HCT116 (cell line): ENCODE measurements at regions not wholly inside any gene's neighbourhood (a gene's known extent, or its start where the extent isn't known, plus 50 kb on each side); places are given as distances from the start of the nearest gene placed in this dataset.

ENCODE experiments used
- ATAC-seq: fragments of 200-7000 bp; cut with Tn5 transposase; 2 replicates; pipeline ENCODE4 v1.9.1; 2020; ENCODE audit warnings: mild to moderate bottlenecking, moderate library complexity
- BruUV-seq: library from RNA; stranded (reverse); fragments of 400-500 nt; replicated peaks from 2 replicates; lab custom pipeline; 2021; lab: Mats Ljungman, UMichigan
- CTCF ChIA-PET: fragments of 300-600 bp; sonication (Branson Sonifier 250); formaldehyde crosslinking; loops from one replicate; lab custom pipeline; 2021; ENCODE audit warnings: antibody characterized with exemption; lab: Charles Lee
- POLR2A ChIA-PET: fragments of 300-600, 350-600 bp; sonication (Branson Sonifier 250); formaldehyde crosslinking; loops from one replicate; lab custom pipeline; 2021; ENCODE audit warnings: antibody characterized with exemption; lab: Charles Lee
- RAD21 ChIA-PET, 2 experiments: fragments of 300-600 bp; sonication (Branson Sonifier 250); formaldehyde crosslinking; loops; one replicate each; lab custom pipeline; 2023; ENCODE audit warnings: low total read pairs in 2 of 2; ENCODE audit not compliant: uncharacterized antibody in 2 of 2, unreplicated experiment in 2 of 2, low non-redundant PET in 1 of 2; lab: Charles Lee
- DNase-seq: peaks from one replicate; pipeline ENCODE4 v3.0.0-alpha.2; 2010; ENCODE audit warnings: low read depth, low spot score
- H2AFZ ChIP-seq: fragments of 200-600 bp; shearing (Covaris generic), sonication (generic); 2 replicates; pipeline ENCODE4 v1.6.1; 2017; ENCODE audit warnings: low read depth, mixed run types, mixed read lengths, antibody characterized with exemption, low read length; ENCODE audit not compliant: poor library complexity, severe bottlenecking
- H3K27ac ChIP-seq: 2 replicates; pipeline ENCODE4 v1.5.1; 2012; ENCODE audit warnings: low read depth, low read length
- H3K27me3 ChIP-seq: fragments of 200-600 bp; sonication (generic); 2 replicates; pipeline ENCODE4 v1.6.1; 2016; ENCODE audit warnings: mixed run types, low read length, mixed read lengths; ENCODE audit not compliant: insufficient read depth
- H3K36me3 ChIP-seq, 2 experiments: fragments of 200-500 bp in 1 of 2; fragments of 200-600 bp in 1 of 2; sonication (Bioruptor generic) in 1 of 2; sonication (generic) in 1 of 2; 2 replicates each; pipeline versions ENCODE4 v1.5.1 to v1.6.1; 2014 to 2016; ENCODE audit warnings: low read length in 2 of 2, inconsistent platforms in 1 of 2, mixed read lengths in 1 of 2, mixed run types in 1 of 2; ENCODE audit not compliant: insufficient read depth in 2 of 2, control insufficient read depth in 1 of 2
- H3K4me1 ChIP-seq, 2 experiments: fragments of 200-600 bp in 1 of 2; sonication (generic) in 1 of 2; 2 replicates each; pipeline versions ENCODE4 v1.5.1 to v1.6.1; 2012 to 2017; ENCODE audit warnings: low read length in 2 of 2, inconsistent platforms in 1 of 2, mild to moderate bottlenecking in 1 of 2, mixed read lengths in 1 of 2, mixed run types in 1 of 2, moderate library complexity in 1 of 2; ENCODE audit not compliant: insufficient read depth in 2 of 2, control insufficient read depth in 1 of 2
- H3K4me2 ChIP-seq: fragments of 200-600 bp; sonication (generic); 2 replicates; pipeline ENCODE4 v1.6.1; 2017; ENCODE audit warnings: mixed run types, low read length, mixed read lengths
- H3K4me3 ChIP-seq, 2 experiments: fragments of 200-600 bp in 1 of 2; sonication (generic) in 1 of 2; replicated peaks in 1 of 2; 2 replicates each; pipeline ENCODE4 v1.5.1; 2011 to 2016; ENCODE audit warnings: low read length in 2 of 2, control low read depth in 1 of 2, low read depth in 1 of 2, mild to moderate bottlenecking in 1 of 2, mixed read lengths in 1 of 2, mixed run types in 1 of 2
- H3K79me2 ChIP-seq: fragments of 200-600 bp; sonication (generic); 2 replicates; pipeline ENCODE4 v1.6.1; 2017; ENCODE audit warnings: mild to moderate bottlenecking, mixed run types, low read length, moderate library complexity, mixed read lengths; ENCODE audit not compliant: insufficient read depth
- H3K9ac ChIP-seq: fragments of 200-600 bp; sonication (generic); 2 replicates; pipeline ENCODE4 v1.6.1; 2016; ENCODE audit warnings: low read length, mixed read lengths
- H3K9me2 ChIP-seq: fragments of 200-600 bp; sonication (generic), shearing (Covaris generic); 2 replicates; pipeline ENCODE4 v1.6.1; 2017; ENCODE audit warnings: mixed run types, mild to moderate bottlenecking, moderate library complexity; ENCODE audit not compliant: insufficient read depth
- H3K9me3 ChIP-seq, 2 experiments: fragments of 200-500 bp in 1 of 2; fragments of 200-600 bp in 1 of 2; sonication (Bioruptor generic) in 1 of 2; sonication (generic) in 1 of 2; 2 replicates each; pipeline ENCODE4 v1.6.1; 2014 to 2017; ENCODE audit warnings: low read length in 2 of 2, mixed read lengths in 2 of 2, inconsistent platforms in 1 of 2, low read depth in 1 of 2, mild to moderate bottlenecking in 1 of 2, mixed run types in 1 of 2, moderate library complexity in 1 of 2; ENCODE audit not compliant: control insufficient read depth in 1 of 2, insufficient read depth in 1 of 2
- H4K20me1 ChIP-seq: fragments of 200-600 bp; sonication (generic), shearing (Covaris generic); 2 replicates; pipeline ENCODE4 v1.6.1; 2017; ENCODE audit warnings: mixed run types, mild to moderate bottlenecking, moderate library complexity; ENCODE audit not compliant: insufficient read depth
- CBX3 ChIP-seq: IDR thresholded peaks from 2 replicates; pipeline ENCODE4 v1.6.1; 2012; ENCODE audit warnings: low read depth
- EGR1 ChIP-seq: IDR thresholded peaks from 2 replicates; pipeline ENCODE4 v1.6.1; 2012; ENCODE audit warnings: low read depth
- ELF1 ChIP-seq: IDR thresholded peaks from 2 replicates; pipeline ENCODE4 v1.6.1; 2012; ENCODE audit warnings: low read depth, borderline replicate concordance
- FOSL1 ChIP-seq: IDR thresholded peaks from 2 replicates; pipeline ENCODE4 v1.6.1; 2012; ENCODE audit warnings: low read depth
- JUND ChIP-seq: IDR thresholded peaks from 2 replicates; pipeline ENCODE4 v1.6.1; 2012
- POLR2A ChIP-seq: IDR thresholded peaks from 2 replicates; pipeline ENCODE4 v1.7.0; 2011; ENCODE audit warnings: borderline replicate concordance; ENCODE audit not compliant: insufficient read depth, insufficient read length; ENCODE audit errors: extremely low read depth
- POLR2AphosphoS5 ChIP-seq: IDR thresholded peaks from 2 replicates; pipeline ENCODE4 v1.6.1; 2011; ENCODE audit warnings: mild to moderate bottlenecking, low read depth, low read length, moderate library complexity
- RAD21 ChIP-seq: IDR thresholded peaks from 2 replicates; pipeline ENCODE4 v1.6.1; 2012; ENCODE audit warnings: low read depth, mild to moderate bottlenecking
- SIN3A ChIP-seq: IDR thresholded peaks from 2 replicates; pipeline ENCODE4 v1.6.1; 2012; ENCODE audit warnings: low read depth
- SRF ChIP-seq: IDR thresholded peaks from 2 replicates; pipeline ENCODE4 v1.6.1; 2012; ENCODE audit warnings: low read depth
- TCF7L2 ChIP-seq: IDR thresholded peaks from 2 replicates; pipeline ENCODE4 v1.7.0; 2011; ENCODE audit warnings: borderline replicate concordance, inconsistent platforms; ENCODE audit not compliant: insufficient read depth, insufficient read length; ENCODE audit errors: extremely low read depth
- YY1 ChIP-seq: IDR thresholded peaks from 2 replicates; pipeline ENCODE4 v1.6.1; 2011; ENCODE audit warnings: low read length, low read depth, moderate library complexity, mild to moderate bottlenecking; ENCODE audit not compliant: insufficient replicate concordance; ENCODE audit errors: extremely low read depth
- ZFX ChIP-seq: fragments of 450-650 bp; IDR thresholded peaks from 2 replicates; pipeline ENCODE4 v1.6.1; 2017
- ZNF274 ChIP-seq: fragments of 200-500 bp; sonication (Bioruptor generic); IDR thresholded peaks from 2 replicates; pipeline ENCODE4 v1.6.1; 2014; ENCODE audit warnings: mild to moderate bottlenecking, low read depth, low read length, inconsistent platforms
- intact Hi-C: fragments of 100-400 bp; cut with micrococcal nuclease; formaldehyde crosslinking; loops from 2 replicates; pipeline ENCODE4 v1.10.0; 2022
- TF ChIP-seq, protein P1 (sequence below): IDR thresholded peaks from 2 replicates; pipeline ENCODE4 v1.6.1; 2012
- TF ChIP-seq, protein P2 (sequence below): IDR thresholded peaks from 2 replicates; pipeline ENCODE4 v1.6.1; 2011; ENCODE audit warnings: mild to moderate bottlenecking, low read length, moderate library complexity; ENCODE audit not compliant: insufficient replicate concordance; ENCODE audit errors: extremely low read depth
- TF ChIP-seq, protein P3 (sequence below): IDR thresholded peaks from 2 replicates; pipeline ENCODE4 v1.6.1; 2012; ENCODE audit warnings: low read depth
- TF ChIP-seq, protein P4 (sequence below), 3 experiments: fragments of 200-600 bp in 1 of 3; sonication (generic) in 1 of 3; IDR thresholded peaks in 2 of 3; conservative IDR thresholded peaks in 1 of 3; 2 replicates each; pipeline ENCODE4 v1.5.1; 2012 to 2017; ENCODE audit warnings: low read depth in 2 of 3, low read length in 2 of 3, antibody characterized with exemption in 1 of 3, borderline replicate concordance in 1 of 3, control low read depth in 1 of 3, mild to moderate bottlenecking in 1 of 3, mixed read lengths in 1 of 3, mixed run types in 1 of 3, moderate library complexity in 1 of 3; ENCODE audit not compliant: insufficient read depth in 1 of 3
- TF ChIP-seq, protein P5 (sequence below): IDR thresholded peaks from 2 replicates; pipeline ENCODE4 v1.6.1; 2012

DNA sequence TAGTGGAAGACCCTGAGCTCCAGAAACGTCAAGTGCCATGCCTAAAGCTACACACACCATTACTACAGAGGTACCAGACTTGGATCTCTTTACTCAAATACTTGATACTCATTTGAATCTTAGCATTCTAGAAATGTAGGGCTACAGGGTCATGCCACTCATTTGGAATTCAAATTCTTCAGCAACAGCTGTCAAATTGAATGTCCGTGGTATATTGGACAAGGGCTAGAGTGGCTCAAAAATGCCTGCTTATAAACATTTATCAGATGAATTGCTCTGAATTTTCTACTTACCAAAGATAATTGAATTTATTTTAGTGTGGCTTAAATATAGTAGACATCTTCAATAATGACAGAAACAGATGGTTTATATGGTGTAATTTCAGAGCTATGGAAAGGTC lies 669.7 kb downstream of the SLC4A3 start:
- Histone ChIP-seq H3K4me2 (no peak overlapping the region), H3K27ac (no peak overlapping the region), H3K9ac (no peak overlapping the region), H3K9me3 (no peaks in the 10 kb centered on the region), H3K4me3 (no peak overlapping the region), H4K20me1 (no peaks in the 10 kb centered on the region), H3K36me3 (no peaks in the 10 kb centered on the region), H2AFZ (no peak overlapping the region), H3K4me1 (peaks cover 0 to 3% of the 10 kb centered on the region in 2 experiments; a peak in 1 of 4 replicates), H3K27me3 (no peaks in the 10 kb centered on the region)
- CTCF ChIA-PET: no interaction called here
- intact Hi-C loops: no loop called here
- DNase-seq (no peak), ATAC-seq (no peak)
- BruUV-seq: no TSS peak
- RAD21 ChIA-PET: no interaction called here
- no peak for TF ChIP-seq ELF1
- TF ChIP-seq, protein P1, sequence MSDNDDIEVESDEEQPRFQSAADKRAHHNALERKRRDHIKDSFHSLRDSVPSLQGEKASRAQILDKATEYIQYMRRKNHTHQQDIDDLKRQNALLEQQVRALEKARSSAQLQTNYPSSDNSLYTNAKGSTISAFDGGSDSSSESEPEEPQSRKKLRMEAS: no peak
- no peak for TF ChIP-seq ZFX
- TF ChIP-seq SIN3A: no peak
- TF ChIP-seq TCF7L2: no peak
- TF ChIP-seq YY1: no peak
- TF ChIP-seq, protein P2, sequence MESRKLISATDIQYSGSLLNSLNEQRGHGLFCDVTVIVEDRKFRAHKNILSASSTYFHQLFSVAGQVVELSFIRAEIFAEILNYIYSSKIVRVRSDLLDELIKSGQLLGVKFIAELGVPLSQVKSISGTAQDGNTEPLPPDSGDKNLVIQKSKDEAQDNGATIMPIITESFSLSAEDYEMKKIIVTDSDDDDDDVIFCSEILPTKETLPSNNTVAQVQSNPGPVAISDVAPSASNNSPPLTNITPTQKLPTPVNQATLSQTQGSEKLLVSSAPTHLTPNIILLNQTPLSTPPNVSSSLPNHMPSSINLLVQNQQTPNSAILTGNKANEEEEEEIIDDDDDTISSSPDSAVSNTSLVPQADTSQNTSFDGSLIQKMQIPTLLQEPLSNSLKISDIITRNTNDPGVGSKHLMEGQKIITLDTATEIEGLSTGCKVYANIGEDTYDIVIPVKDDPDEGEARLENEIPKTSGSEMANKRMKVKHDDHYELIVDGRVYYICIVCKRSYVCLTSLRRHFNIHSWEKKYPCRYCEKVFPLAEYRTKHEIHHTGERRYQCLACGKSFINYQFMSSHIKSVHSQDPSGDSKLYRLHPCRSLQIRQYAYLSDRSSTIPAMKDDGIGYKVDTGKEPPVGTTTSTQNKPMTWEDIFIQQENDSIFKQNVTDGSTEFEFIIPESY: no peak
- TF ChIP-seq, protein P3, sequence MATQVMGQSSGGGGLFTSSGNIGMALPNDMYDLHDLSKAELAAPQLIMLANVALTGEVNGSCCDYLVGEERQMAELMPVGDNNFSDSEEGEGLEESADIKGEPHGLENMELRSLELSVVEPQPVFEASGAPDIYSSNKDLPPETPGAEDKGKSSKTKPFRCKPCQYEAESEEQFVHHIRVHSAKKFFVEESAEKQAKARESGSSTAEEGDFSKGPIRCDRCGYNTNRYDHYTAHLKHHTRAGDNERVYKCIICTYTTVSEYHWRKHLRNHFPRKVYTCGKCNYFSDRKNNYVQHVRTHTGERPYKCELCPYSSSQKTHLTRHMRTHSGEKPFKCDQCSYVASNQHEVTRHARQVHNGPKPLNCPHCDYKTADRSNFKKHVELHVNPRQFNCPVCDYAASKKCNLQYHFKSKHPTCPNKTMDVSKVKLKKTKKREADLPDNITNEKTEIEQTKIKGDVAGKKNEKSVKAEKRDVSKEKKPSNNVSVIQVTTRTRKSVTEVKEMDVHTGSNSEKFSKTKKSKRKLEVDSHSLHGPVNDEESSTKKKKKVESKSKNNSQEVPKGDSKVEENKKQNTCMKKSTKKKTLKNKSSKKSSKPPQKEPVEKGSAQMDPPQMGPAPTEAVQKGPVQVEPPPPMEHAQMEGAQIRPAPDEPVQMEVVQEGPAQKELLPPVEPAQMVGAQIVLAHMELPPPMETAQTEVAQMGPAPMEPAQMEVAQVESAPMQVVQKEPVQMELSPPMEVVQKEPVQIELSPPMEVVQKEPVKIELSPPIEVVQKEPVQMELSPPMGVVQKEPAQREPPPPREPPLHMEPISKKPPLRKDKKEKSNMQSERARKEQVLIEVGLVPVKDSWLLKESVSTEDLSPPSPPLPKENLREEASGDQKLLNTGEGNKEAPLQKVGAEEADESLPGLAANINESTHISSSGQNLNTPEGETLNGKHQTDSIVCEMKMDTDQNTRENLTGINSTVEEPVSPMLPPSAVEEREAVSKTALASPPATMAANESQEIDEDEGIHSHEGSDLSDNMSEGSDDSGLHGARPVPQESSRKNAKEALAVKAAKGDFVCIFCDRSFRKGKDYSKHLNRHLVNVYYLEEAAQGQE: no peak
- TF ChIP-seq POLR2AphosphoS5: no peak
- TF ChIP-seq, protein P4, sequence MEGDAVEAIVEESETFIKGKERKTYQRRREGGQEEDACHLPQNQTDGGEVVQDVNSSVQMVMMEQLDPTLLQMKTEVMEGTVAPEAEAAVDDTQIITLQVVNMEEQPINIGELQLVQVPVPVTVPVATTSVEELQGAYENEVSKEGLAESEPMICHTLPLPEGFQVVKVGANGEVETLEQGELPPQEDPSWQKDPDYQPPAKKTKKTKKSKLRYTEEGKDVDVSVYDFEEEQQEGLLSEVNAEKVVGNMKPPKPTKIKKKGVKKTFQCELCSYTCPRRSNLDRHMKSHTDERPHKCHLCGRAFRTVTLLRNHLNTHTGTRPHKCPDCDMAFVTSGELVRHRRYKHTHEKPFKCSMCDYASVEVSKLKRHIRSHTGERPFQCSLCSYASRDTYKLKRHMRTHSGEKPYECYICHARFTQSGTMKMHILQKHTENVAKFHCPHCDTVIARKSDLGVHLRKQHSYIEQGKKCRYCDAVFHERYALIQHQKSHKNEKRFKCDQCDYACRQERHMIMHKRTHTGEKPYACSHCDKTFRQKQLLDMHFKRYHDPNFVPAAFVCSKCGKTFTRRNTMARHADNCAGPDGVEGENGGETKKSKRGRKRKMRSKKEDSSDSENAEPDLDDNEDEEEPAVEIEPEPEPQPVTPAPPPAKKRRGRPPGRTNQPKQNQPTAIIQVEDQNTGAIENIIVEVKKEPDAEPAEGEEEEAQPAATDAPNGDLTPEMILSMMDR (IDR thresholded peaks at IDR 0.05 in 2 of 3, conservative IDR thresholded peaks at IDR 0.05 in 1 of 3; ENCODE audit: borderline replicate concordance in 1 of 3, insufficient read depth in 1 of 3, low read depth in 2 of 3, low read length in 2 of 3): no peak
- TF ChIP-seq, protein P5, sequence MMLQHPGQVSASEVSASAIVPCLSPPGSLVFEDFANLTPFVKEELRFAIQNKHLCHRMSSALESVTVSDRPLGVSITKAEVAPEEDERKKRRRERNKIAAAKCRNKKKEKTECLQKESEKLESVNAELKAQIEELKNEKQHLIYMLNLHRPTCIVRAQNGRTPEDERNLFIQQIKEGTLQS: no peak
- TF ChIP-seq FOSL1: no peak
- no peak for TF ChIP-seq RAD21
- no peak for TF ChIP-seq ZNF274
- no peak for TF ChIP-seq EGR1
- TF ChIP-seq SRF: no peak
- no peak for TF ChIP-seq POLR2A
- TF ChIP-seq JUND: no peak
- TF ChIP-seq CBX3: no peak
- TF ChIP-seq, all 23 proteins: peak for 0
- H3K79me2 ChIP-seq: no peaks in the 10 kb centered on the region
- POLR2A ChIA-PET: no interaction called here
- no peaks in the 10 kb centered on the region for H3K9me2 ChIP-seq
